ENCODE measurements at regions not wholly inside any gene's neighbourhood (a gene's known extent, or its start where the extent isn't known, plus 50 kb on each side); places are given as distances from the start of the nearest gene placed in this dataset.

GRCh38 chr12:77685901-77686300 is 144.8 kb upstream of the NAV3 start:
- in situ Hi-C loops (cut with MboI; ENCODE audit: low pct_unique_long_range_greater_than_20kb, low sequenced_read_pairs, unreplicated experiment), result loop anchor here (25.0 kb wide), 2 partner anchors 524 to 649 kb away; no protein-coding TSS in a partner anchor
- no peak for TF ChIP-seq CTCF (IDR thresholded peaks at IDR 0.05; ENCODE audit: extremely low read depth, insufficient read depth, missing control alignments)
- no peak for DNase-seq (ENCODE audit: low spot score)

GRCh38 chr12:77685112-77685511 is 145.6 kb upstream of the NAV3 start:
- peak; percentile 7 for DNase-seq (ENCODE audit: low spot score)
- in situ Hi-C loops (cut with MboI; ENCODE audit: low pct_unique_long_range_greater_than_20kb, low sequenced_read_pairs, unreplicated experiment), result loop anchor here (25.0 kb wide), 2 partner anchors 523 to 648 kb away; no protein-coding TSS in a partner anchor
- peak; percentile 62 for TF ChIP-seq CTCF (IDR thresholded peaks at IDR 0.05; ENCODE audit: extremely low read depth, insufficient read depth, missing control alignments)

- TF ChIP-seq CTCF (IDR thresholded peaks at IDR 0.05; ENCODE audit: extremely low read depth, insufficient read depth, missing control alignments), result no peak
- in situ Hi-C loops (cut with MboI; ENCODE audit: low pct_unique_long_range_greater_than_20kb, low sequenced_read_pairs, unreplicated experiment), result loop anchor here (25.0 kb wide), 2 partner anchors 520 to 645 kb away; no protein-coding TSS in a partner anchor
- no peak for DNase-seq (ENCODE audit: low spot score)
Measured at GRCh38 chr12:77682488-77682887, 148.2 kb upstream of the NAV3 start.

- in situ Hi-C loops (cut with MboI; ENCODE audit: low pct_unique_long_range_greater_than_20kb, low sequenced_read_pairs, unreplicated experiment), result loop anchor here (25.0 kb wide), 2 partner anchors 519 to 644 kb away; no protein-coding TSS in a partner anchor
- DNase-seq (ENCODE audit: low spot score), result no peak
- no peak for TF ChIP-seq CTCF (IDR thresholded peaks at IDR 0.05; ENCODE audit: extremely low read depth, insufficient read depth, missing control alignments)
Measured at GRCh38 chr12:77681726-77682125, 149.0 kb upstream of the NAV3 start.

- no peak for DNase-seq (ENCODE audit: low spot score)
- TF ChIP-seq CTCF (IDR thresholded peaks at IDR 0.05; ENCODE audit: extremely low read depth, insufficient read depth, missing control alignments), result no peak
- in situ Hi-C loops (cut with MboI; ENCODE audit: low pct_unique_long_range_greater_than_20kb, low sequenced_read_pairs, unreplicated experiment), result loop anchor here (25.0 kb wide), 2 partner anchors 517 to 642 kb away; no protein-coding TSS in a partner anchor
Measured at GRCh38 chr12:77679686-77680085, 151.0 kb upstream of the NAV3 start.

GRCh38 chr12:77678621-77679020 is 152.1 kb upstream of the NAV3 start:
- no peak for TF ChIP-seq CTCF (IDR thresholded peaks at IDR 0.05; ENCODE audit: extremely low read depth, insufficient read depth, missing control alignments)
- in situ Hi-C loops (cut with MboI; ENCODE audit: low pct_unique_long_range_greater_than_20kb, low sequenced_read_pairs, unreplicated experiment), result loop anchor here (25.0 kb wide), 2 partner anchors 516 to 641 kb away; no protein-coding TSS in a partner anchor
- no peak for DNase-seq (ENCODE audit: low spot score)
